Ishikawa (cell line): ENCODE measurements at regions not wholly inside any gene's neighbourhood (a gene's known extent, or its start where the extent isn't known, plus 50 kb on each side); places are given as distances from the start of the nearest gene placed in this dataset.

Experiments used
- CEBPB ChIP-seq: IDR thresholded peaks from 2 replicates; pipeline ENCODE4 v1.6.1; 2012
- CREB1 ChIP-seq: IDR thresholded peaks from 2 replicates; pipeline ENCODE4 v1.6.1; 2012; ENCODE audit warnings: low read depth
- EGR1 ChIP-seq: IDR thresholded peaks from 2 replicates; pipeline ENCODE4 v1.6.1; 2012
- EP300 ChIP-seq: IDR thresholded peaks from 2 replicates; pipeline ENCODE4 v1.6.1; 2012; ENCODE audit warnings: borderline replicate concordance
- FOXM1 ChIP-seq: IDR thresholded peaks from 2 replicates; pipeline ENCODE4 v1.6.1; 2012; ENCODE audit warnings: low read depth, borderline replicate concordance
- MAX ChIP-seq: IDR thresholded peaks from 2 replicates; pipeline ENCODE4 v1.6.1; 2012
- NFIC ChIP-seq: IDR thresholded peaks from 2 replicates; pipeline ENCODE4 v1.6.1; 2012
- RAD21 ChIP-seq: IDR thresholded peaks from 2 replicates; pipeline ENCODE4 v1.6.1; 2012; ENCODE audit warnings: low read depth
- REST ChIP-seq: IDR thresholded peaks from 2 replicates; pipeline ENCODE4 v1.6.1; 2012; ENCODE audit warnings: low read depth, mild to moderate bottlenecking
- TAF1 ChIP-seq: IDR thresholded peaks from 2 replicates; pipeline ENCODE4 v1.6.1; 2012; ENCODE audit warnings: low read depth, mild to moderate bottlenecking
- TCF12 ChIP-seq: IDR thresholded peaks from 2 replicates; pipeline ENCODE4 v1.6.1; 2012; ENCODE audit warnings: low read depth
- TEAD4 ChIP-seq: IDR thresholded peaks from 2 replicates; pipeline ENCODE4 v1.6.1; 2012
- USF1 ChIP-seq: IDR thresholded peaks from 2 replicates; pipeline ENCODE4 v1.6.1; 2012
- YY1 ChIP-seq: IDR thresholded peaks from 2 replicates; pipeline ENCODE4 v1.6.1; 2012; ENCODE audit warnings: low read depth
- ZBTB7A ChIP-seq: IDR thresholded peaks from 2 replicates; pipeline ENCODE4 v1.6.1; 2012; ENCODE audit warnings: low read depth

GRCh38 chr11:69942333-69942820 is 123.2 kb upstream of the FGF3 start:
- no peak for TF ChIP-seq TCF12
- no peak for TF ChIP-seq TEAD4
- TF ChIP-seq CEBPB, result no peak
- TF ChIP-seq FOXM1, result no peak
- TF ChIP-seq NFIC, result no peak
- TF ChIP-seq REST, result no peak
- no peak for TF ChIP-seq EGR1
- no peak for TF ChIP-seq TAF1
- no peak for TF ChIP-seq USF1
- TF ChIP-seq EP300, result no peak
- TF ChIP-seq YY1, result no peak
- no peak for TF ChIP-seq ZBTB7A
- TF ChIP-seq MAX, result no peak
- TF ChIP-seq CREB1, result no peak
- TF ChIP-seq RAD21, result no peak

GRCh38 chr11:69943066-69943465 is 123.8 kb upstream of the FGF3 start:
- TF ChIP-seq YY1 (no peak), TAF1 (no peak), RAD21 (peak; percentile 79)

- no peak for TF ChIP-seq EGR1
- TF ChIP-seq REST, result no peak
- no peak for TF ChIP-seq TEAD4
- TF ChIP-seq NFIC, result no peak
- TF ChIP-seq EP300, result no peak
- no peak for TF ChIP-seq CEBPB
- no peak for TF ChIP-seq ZBTB7A
- no peak for TF ChIP-seq TAF1
- no peak for TF ChIP-seq MAX
- no peak for TF ChIP-seq YY1
These were observed 124.3 kb upstream of the FGF3 start for GRCh38 chr11:69943506-69943905.

GRCh38 chr11:69944146-69944795 is 125.1 kb upstream of the FGF3 start:
- TF ChIP-seq TEAD4 (no peak), FOXM1 (no peak)

- TF ChIP-seq ZBTB7A (no peak), YY1 (no peak), EP300 (no peak)
These were observed 125.9 kb upstream of the FGF3 start for GRCh38 chr11:69945157-69945556.

GRCh38 chr11:69947059-69947792 is 128.0 kb upstream of the FGF3 start:
- TF ChIP-seq TAF1, result no peak
- no peak for TF ChIP-seq EP300
- no peak for TF ChIP-seq TCF12
- TF ChIP-seq EGR1, result no peak
- TF ChIP-seq USF1, result no peak
- no peak for TF ChIP-seq CEBPB
- no peak for TF ChIP-seq REST
- no peak for TF ChIP-seq ZBTB7A
- TF ChIP-seq TEAD4, result no peak
- no peak for TF ChIP-seq FOXM1
- TF ChIP-seq RAD21, result no peak
- no peak for TF ChIP-seq CREB1
- no peak for TF ChIP-seq MAX
- TF ChIP-seq NFIC, result no peak
- no peak for TF ChIP-seq YY1
